H1 (cell line): ENCODE measurements at regions not wholly inside any gene's neighbourhood (a gene's known extent, or its start where the extent isn't known, plus 50 kb on each side); places are given as distances from the start of the nearest gene placed in this dataset.

Source experiments
- CTCF ChIA-PET: fragments of 300-600 bp; sonication (Branson Sonifier 250); formaldehyde crosslinking; loops from one replicate; lab custom pipeline; 2021; ENCODE audit not compliant: partially characterized antibody; lab: Charles Lee
- POLR2A ChIA-PET: fragments of 300-600 bp; sonication (Branson Sonifier 250); formaldehyde crosslinking; loops from one replicate; lab custom pipeline; 2021; ENCODE audit warnings: inconsistent platforms; ENCODE audit not compliant: partially characterized antibody; lab: Charles Lee
- DNase-seq, 2 experiments: peaks; one replicate each; pipeline versions ENCODE4 v3.0.0 to v3.0.0-alpha.2; 2010 to 2022; ENCODE audit warnings: low spot score in 2 of 2, low read depth in 1 of 2, mixed read lengths in 1 of 2
- FAIRE-seq: peaks from 2 replicates; lab custom pipeline; 2011; peaks lifted over from hg19 to GRCh38; lab: Jason Lieb, UNC
- H2AFZ ChIP-seq: 2 replicates; pipeline ENCODE4 v1.8.1; 2012; ENCODE audit warnings: low read length, inconsistent platforms
- H2AK5ac ChIP-seq: 2 replicates; pipeline ENCODE4 v1.6.1; 2013; ENCODE audit warnings: low read depth, low read length
- H2BK120ac ChIP-seq: replicated peaks from 2 replicates; pipeline ENCODE3; 2013; ENCODE audit warnings: low read depth, low read length, inconsistent platforms
- H2BK12ac ChIP-seq: 2 replicates; pipeline ENCODE4 v1.6.1; 2013; ENCODE audit warnings: low read depth, low read length
- H2BK15ac ChIP-seq: 2 replicates; pipeline ENCODE4 v1.6.1; 2013; ENCODE audit warnings: low read length
- H2BK20ac ChIP-seq: 2 replicates; pipeline ENCODE4 v1.6.1; 2013; ENCODE audit warnings: low read length
- H2BK5ac ChIP-seq: 2 replicates; pipeline ENCODE4 v1.6.1; 2013; ENCODE audit warnings: low read depth, low read length
- H3K14ac ChIP-seq: 2 replicates; pipeline ENCODE4 v1.6.1; 2013; ENCODE audit warnings: inconsistent platforms; ENCODE audit not compliant: insufficient read length
- H3K18ac ChIP-seq: 2 replicates; pipeline ENCODE4 v1.6.1; 2013; ENCODE audit warnings: low read length; ENCODE audit errors: extremely low read depth
- H3K23ac ChIP-seq: 2 replicates; pipeline ENCODE4 v1.6.1; 2013; ENCODE audit warnings: inconsistent platforms; ENCODE audit not compliant: insufficient read length
- H3K23me2 ChIP-seq: 2 replicates; pipeline ENCODE4 v1.6.1; 2013; ENCODE audit warnings: low read depth, low read length
- H3K27ac ChIP-seq: 2 replicates; pipeline ENCODE4 v1.6.1; 2011; ENCODE audit warnings: low read depth, low read length, inconsistent platforms
- H3K27me3 ChIP-seq, 4 experiments: replicated peaks in 1 of 4; 1 replicate in 1 of 4; 2 replicates in 3 of 4; pipeline versions ENCODE4 v1.6.1 to v1.8.1; 2011 to 2013; ENCODE audit warnings: low read length in 3 of 4, mild to moderate bottlenecking in 3 of 4, inconsistent platforms in 2 of 4, mixed read lengths in 2 of 4, moderate library complexity in 1 of 4; ENCODE audit not compliant: control insufficient read depth in 3 of 4, insufficient read depth in 3 of 4; ENCODE audit errors: extremely low read depth in 1 of 4
- H3K36me3 ChIP-seq, 4 experiments: 2 replicates each; pipeline versions ENCODE4 v1.6.1 to v1.8.1; 2011 to 2013; ENCODE audit warnings: mild to moderate bottlenecking in 4 of 4, low read length in 3 of 4, moderate library complexity in 2 of 4, control low read depth in 1 of 4, inconsistent platforms in 1 of 4; ENCODE audit not compliant: insufficient read depth in 4 of 4, control insufficient read depth in 2 of 4
- H3K4ac ChIP-seq: replicated peaks from 2 replicates; pipeline ENCODE3; 2013; ENCODE audit warnings: low read length, low read depth, mixed read lengths, inconsistent platforms; ENCODE audit not compliant: insufficient read length
- H3K4me1 ChIP-seq, 4 experiments: replicated peaks in 1 of 4; 1 replicate in 1 of 4; 2 replicates in 3 of 4; pipeline versions ENCODE4 v1.6.1 to v1.8.1; 2011 to 2013; ENCODE audit warnings: low read length in 3 of 4, inconsistent platforms in 2 of 4, mixed read lengths in 1 of 4; ENCODE audit not compliant: insufficient read depth in 4 of 4, control insufficient read depth in 3 of 4
- H3K4me2 ChIP-seq, 2 experiments: 2 replicates each; pipeline versions ENCODE4 v1.6.1 to v1.8.1; 2011 to 2013; ENCODE audit warnings: low read depth in 2 of 2, low read length in 2 of 2, control low read depth in 1 of 2, inconsistent platforms in 1 of 2, mild to moderate bottlenecking in 1 of 2; ENCODE audit not compliant: insufficient read depth in 1 of 2
- H3K4me3 ChIP-seq, 4 experiments: fragments of 200-600, 300-600 bp in 1 of 4; sonication (generic), shearing (Covaris generic), sonication (Bioruptor Twin) in 1 of 4; 2 replicates each; pipeline versions ENCODE4 v1.5.1 to v1.8.1; 2011 to 2016; ENCODE audit warnings: low read length in 4 of 4, low read depth in 3 of 4, control low read depth in 2 of 4, inconsistent platforms in 2 of 4, mild to moderate bottlenecking in 2 of 4, mixed read lengths in 1 of 4, moderate library complexity in 1 of 4; ENCODE audit not compliant: insufficient read depth in 2 of 4; ENCODE audit errors: extremely low read depth in 1 of 4
- H3K56ac ChIP-seq: replicated peaks from 2 replicates; pipeline ENCODE3; 2013; ENCODE audit warnings: low read depth, mild to moderate bottlenecking, mixed read lengths, low read length, inconsistent platforms; ENCODE audit not compliant: insufficient read length
- H3K79me1 ChIP-seq: 2 replicates; pipeline ENCODE4 v1.6.1; 2013; ENCODE audit warnings: low read depth, low read length, control low read depth
- H3K79me2 ChIP-seq, 2 experiments: 2 replicates each; pipeline versions ENCODE4 v1.6.1 to v1.8.1; 2012 to 2013; ENCODE audit warnings: low read length in 2 of 2, mild to moderate bottlenecking in 2 of 2, inconsistent platforms in 1 of 2; ENCODE audit not compliant: insufficient read depth in 2 of 2, control insufficient read depth in 1 of 2
- H3K9ac ChIP-seq, 4 experiments: replicated peaks in 1 of 4; 1 replicate in 1 of 4; 2 replicates in 3 of 4; pipeline versions ENCODE4 v1.6.1 to v1.8.1; 2011 to 2013; ENCODE audit warnings: low read depth in 3 of 4, low read length in 3 of 4, control low read depth in 2 of 4, mild to moderate bottlenecking in 2 of 4, moderate library complexity in 2 of 4, inconsistent platforms in 1 of 4; ENCODE audit errors: extremely low read depth in 1 of 4
- H3K9me3 ChIP-seq, 2 experiments: 2 replicates each; pipeline versions ENCODE4 v1.6.1 to v1.8.1; 2012 to 2013; ENCODE audit warnings: mild to moderate bottlenecking in 2 of 2, moderate library complexity in 2 of 2, control low read depth in 1 of 2, inconsistent platforms in 1 of 2, low read depth in 1 of 2, low read length in 1 of 2, mixed read lengths in 1 of 2; ENCODE audit not compliant: insufficient read depth in 2 of 2
- H4K20me1 ChIP-seq, 2 experiments: replicated peaks in 1 of 2; 2 replicates each; pipeline versions ENCODE3 to v1.8.1; 2011 to 2013; ENCODE audit warnings: inconsistent platforms in 2 of 2, low read length in 2 of 2, mild to moderate bottlenecking in 1 of 2; ENCODE audit not compliant: insufficient read depth in 2 of 2, control insufficient read depth in 1 of 2
- H4K5ac ChIP-seq: 2 replicates; pipeline ENCODE4 v1.6.1; 2013; ENCODE audit warnings: low read length, low read depth, mixed read lengths, inconsistent platforms; ENCODE audit not compliant: insufficient read length
- H4K8ac ChIP-seq: 2 replicates; pipeline ENCODE4 v1.8.0; 2013; ENCODE audit warnings: mild to moderate bottlenecking, moderate library complexity, low read length, inconsistent platforms; ENCODE audit not compliant: insufficient read depth; ENCODE audit errors: extremely low read depth
- H4K91ac ChIP-seq: replicated peaks from 2 replicates; pipeline ENCODE3; 2013; ENCODE audit warnings: low read length, mixed read lengths, inconsistent platforms; ENCODE audit not compliant: insufficient read length
- ASH2L ChIP-seq: fragments of 200-600, 300-600 bp; sonication (generic); IDR thresholded peaks from one replicate; pipeline ENCODE4 v1.7.1; 2017; ENCODE audit warnings: low read length
- ATF3 ChIP-seq: IDR thresholded peaks from 2 replicates; pipeline ENCODE4 v1.6.1; 2011; ENCODE audit warnings: low read depth, mild to moderate bottlenecking, low read length; ENCODE audit not compliant: insufficient read depth
- CTCF ChIP-seq, 3 experiments: IDR thresholded peaks; 1 replicate in 2 of 3; 2 replicates in 1 of 3; pipeline versions ENCODE4 v1.5.1 to v1.6.1; 2011; ENCODE audit warnings: low read length in 3 of 3, mild to moderate bottlenecking in 3 of 3, inconsistent platforms in 2 of 3, low read depth in 1 of 3, moderate library complexity in 1 of 3; ENCODE audit not compliant: insufficient read depth in 1 of 3; ENCODE audit errors: control extremely low read depth in 1 of 3
- EZH2 ChIP-seq: fragments of 200-600 bp; sonication (generic); IDR thresholded peaks from 2 replicates; pipeline ENCODE4 v1.7.1; 2012; ENCODE audit warnings: low read depth, mild to moderate bottlenecking, moderate library complexity, low read length, inconsistent platforms; ENCODE audit not compliant: severe bottlenecking
- RXRA ChIP-seq: IDR thresholded peaks from 2 replicates; pipeline ENCODE4 v1.6.1; 2011; ENCODE audit warnings: low read depth, mild to moderate bottlenecking, low read length, moderate library complexity; ENCODE audit not compliant: insufficient read depth
- SP1 ChIP-seq: IDR thresholded peaks from 2 replicates; pipeline ENCODE4 v1.6.1; 2011; ENCODE audit warnings: low read depth, low read length
- SP2 ChIP-seq: IDR thresholded peaks from 2 replicates; pipeline ENCODE4 v1.6.1; 2012; ENCODE audit warnings: mild to moderate bottlenecking, low read length, inconsistent platforms
- TAF1 ChIP-seq: IDR thresholded peaks from 2 replicates; pipeline ENCODE4 v1.6.1; 2011; ENCODE audit warnings: mild to moderate bottlenecking, low read depth, low read length
- TAF7 ChIP-seq: optimal IDR thresholded peaks from 2 replicates; pipeline ENCODE3; 2011; ENCODE audit warnings: low read depth, mild to moderate bottlenecking, inconsistent platforms, low read length, moderate library complexity, borderline replicate concordance
- TBP ChIP-seq: IDR thresholded peaks from 2 replicates; pipeline ENCODE4 v1.6.1; 2011; ENCODE audit warnings: low read depth, low read length, improper control_type of control experiment
- WGBS, 2 experiments: shearing (Covaris generic) in 1 of 2; methylation state at CpG; one replicate each; pipeline versions ENCODE4 v1.1.6 to v1.1.7; 2013 to 2015; ENCODE audit warnings: low lambda C conversion rate in 2 of 2, mixed read lengths in 2 of 2, inconsistent platforms in 1 of 2, low coverage in 1 of 2, missing lambda C conversion rate in 1 of 2; ENCODE audit not compliant: insufficient replicate concordance in 2 of 2, insufficient coverage in 1 of 2, insufficient read length in 1 of 2; ENCODE audit errors: extremely low coverage in 1 of 2, missing lambda C conversion rate in 1 of 2; 5-methylcytosine and 5-hydroxymethylcytosine counted together

GRCh38 chr7:155916926-155917655 is 104.8 kb upstream of the SHH start:
- DNase-seq (no peak), FAIRE-seq (no peak)
- Histone ChIP-seq H3K23ac (no peak overlapping the region), H2BK20ac (no peak overlapping the region), H2BK5ac (no peak overlapping the region), H3K4me1 (peaks cover 0 to 6% (median 3%) of the 10 kb centered on the region in 4 experiments; a peak in 4 of 7 replicates), H3K36me3 (no peaks in the 10 kb centered on the region), H3K56ac (no peak overlapping the region), H2AK5ac (no peak overlapping the region), H3K27me3 (no peaks in the 10 kb centered on the region), H4K5ac (no peak overlapping the region), H3K4me2 (no peak overlapping the region), H3K4ac (no peak overlapping the region), H2AFZ (no peak overlapping the region), H2BK12ac (no peak overlapping the region), H3K18ac (no peak overlapping the region), H3K27ac (no peak overlapping the region), H3K4me3 (no peak overlapping the region), H4K91ac (no peak overlapping the region), H3K9ac (no peak overlapping the region), H3K9me3 (peaks cover 0 to 2% of the 10 kb centered on the region in 2 experiments; a peak in 1 of 4 replicates), H2BK120ac (no peak overlapping the region), H3K23me2 (peaks cover 6% of the 10 kb centered on the region; the same call in 1 of the 2 replicates), H3K79me2 (no peaks in the 10 kb centered on the region), H4K20me1 (peaks cover 0 to 5% of the 10 kb centered on the region in 2 experiments), H3K79me1 (peaks cover 3% of the 10 kb centered on the region; the same call in 1 of the 2 replicates), H4K8ac (no peak overlapping the region)
- WGBS, 2 experiments = 78% methylated on average over 12 of the region's 12 CpGs; no CpG with 5 or more reads in 1 of the 2 experiments
- ChIA-PET CTCF (interaction anchor here (1.3 kb wide), 1 partner anchor 58 kb away, joined by 3 read pairs; no protein-coding TSS in a partner anchor), POLR2A (no interaction called here)
- TF ChIP-seq TBP (no peak), SP1 (no peak), TAF1 (no peak), EZH2 (no peak), ATF3 (no peak), SP2 (no peak), CTCF (IDR thresholded peaks at IDR 0.05; ENCODE audit: control extremely low read depth in 1 of 3, insufficient read depth in 1 of 3, low read depth in 1 of 3, low read length in 3 of 3) (no peak), RXRA (no peak), ASH2L (no peak), TAF7 (no peak)
- TF ChIP-seq, all 59 proteins: peak for 0
- H2BK15ac ChIP-seq = no peak overlapping the region
- H3K14ac ChIP-seq = no peak overlapping the region
